IMR-90 (cell line): ENCODE measurements at regions not wholly inside any gene's neighbourhood (a gene's known extent, or its start where the extent isn't known, plus 50 kb on each side); places are given as distances from the start of the nearest gene placed in this dataset.

Source experiments
- ATAC-seq: fragments of 200-7000 bp; cut with Tn5 transposase; 2 replicates; pipeline ENCODE4 v1.9.1; 2020; ENCODE audit warnings: low read depth, mild to moderate bottlenecking, moderate library complexity
- BruUV-seq: library from RNA; stranded (reverse); fragments of 400-500 nt; replicated peaks from 2 replicates; lab custom pipeline; 2021; lab: Mats Ljungman, UMichigan
- CTCF ChIA-PET: fragments of 300-600 bp; formaldehyde crosslinking; extraction: SDS; loops from one replicate; lab custom pipeline; 2021; ENCODE audit warnings: antibody characterized with exemption; lab: Yijun Ruan, JAX
- POLR2A ChIA-PET: fragments of 300-600 bp; sonication (Branson Sonifier 250); formaldehyde crosslinking; loops from one replicate; lab custom pipeline; 2022; ENCODE audit warnings: antibody characterized with exemption; ENCODE audit not compliant: unreplicated experiment; lab: Charles Lee
- DNase-seq: peaks from one replicate; pipeline ENCODE4 v3.0.0; 2013
- H2AFZ ChIP-seq: replicated peaks from 2 replicates; pipeline ENCODE3; 2013; ENCODE audit warnings: low read length, mild to moderate bottlenecking; ENCODE audit not compliant: poor library complexity
- H2AK5ac ChIP-seq: 2 replicates; pipeline ENCODE4 v1.6.1; 2013; ENCODE audit warnings: low read depth, low read length, inconsistent platforms
- H2AK9ac ChIP-seq: replicated peaks from 2 replicates; pipeline ENCODE3; 2013; ENCODE audit warnings: mild to moderate bottlenecking, low read depth, low read length, moderate library complexity; ENCODE audit not compliant: poor library complexity
- H2BK120ac ChIP-seq: 2 replicates; pipeline ENCODE4 v1.6.1; 2013; ENCODE audit warnings: low read depth, low read length, inconsistent platforms
- H2BK15ac ChIP-seq: 3 replicates; pipeline ENCODE4 v1.6.1; 2013; ENCODE audit warnings: low read depth, low read length, inconsistent platforms
- H2BK20ac ChIP-seq: 2 replicates; pipeline ENCODE4 v1.6.1; 2013; ENCODE audit warnings: low read depth, mild to moderate bottlenecking, inconsistent platforms, low read length, moderate library complexity
- H2BK5ac ChIP-seq: 2 replicates; pipeline ENCODE4 v1.6.1; 2013; ENCODE audit warnings: mild to moderate bottlenecking, low read depth, low read length, inconsistent platforms; ENCODE audit not compliant: poor library complexity, severe bottlenecking
- H3K14ac ChIP-seq: replicated peaks from 2 replicates; pipeline ENCODE4 v1.6.1; 2013; ENCODE audit warnings: low read depth, low read length, inconsistent platforms
- H3K18ac ChIP-seq: 2 replicates; pipeline ENCODE4 v1.6.1; 2013; ENCODE audit warnings: low read depth, low read length, control low read depth
- H3K23ac ChIP-seq: 2 replicates; pipeline ENCODE4 v1.6.1; 2013; ENCODE audit warnings: low read depth, low read length, inconsistent platforms
- H3K27ac ChIP-seq: 2 replicates; pipeline ENCODE4 v1.5.1; 2013; ENCODE audit warnings: mild to moderate bottlenecking, control low read depth, low read length; ENCODE audit not compliant: insufficient read depth
- H3K27me3 ChIP-seq: 2 replicates; pipeline ENCODE4 v1.6.1; 2013; ENCODE audit warnings: low read length; ENCODE audit not compliant: control insufficient read depth, insufficient read depth
- H3K36me3 ChIP-seq: 2 replicates; pipeline ENCODE4 v1.6.1; 2013; ENCODE audit warnings: low read length, mixed read lengths; ENCODE audit not compliant: control insufficient read depth, insufficient read depth
- H3K4ac ChIP-seq: 2 replicates; pipeline ENCODE4 v1.6.1; 2013; ENCODE audit warnings: low read depth, low read length, inconsistent platforms
- H3K4me1 ChIP-seq: 2 replicates; pipeline ENCODE4 v1.6.1; 2013; ENCODE audit warnings: low read length, mixed read lengths; ENCODE audit not compliant: control insufficient read depth, insufficient read depth
- H3K4me2 ChIP-seq: 2 replicates; pipeline ENCODE4 v1.6.1; 2013; ENCODE audit warnings: low read depth, mild to moderate bottlenecking, control low read depth, low read length, moderate library complexity
- H3K4me3 ChIP-seq: 2 replicates; pipeline ENCODE4 v1.5.1; 2013; ENCODE audit warnings: low read depth, mild to moderate bottlenecking, control low read depth, low read length, moderate library complexity; ENCODE audit not compliant: insufficient read depth
- H3K56ac ChIP-seq: 2 replicates; pipeline ENCODE4 v1.6.1; 2013; ENCODE audit warnings: low read length, inconsistent platforms; ENCODE audit not compliant: insufficient read depth; ENCODE audit errors: extremely low read depth
- H3K79me1 ChIP-seq, 2 experiments: 2 replicates each; pipeline ENCODE4 v1.6.1; 2013; ENCODE audit warnings: low read length in 2 of 2, inconsistent platforms in 1 of 2, low read depth in 1 of 2
- H3K9ac ChIP-seq: 2 replicates; pipeline ENCODE4 v1.6.1; 2013; ENCODE audit warnings: low read depth, low read length, control low read depth
- H3K9me1 ChIP-seq: 2 replicates; pipeline ENCODE4 v1.6.1; 2013; ENCODE audit warnings: low read length, inconsistent platforms; ENCODE audit not compliant: insufficient read depth
- H3K9me3 ChIP-seq: 2 replicates; pipeline ENCODE4 v1.6.1; 2013; ENCODE audit warnings: low read length; ENCODE audit not compliant: control insufficient read depth, insufficient read depth
- H4K20me1 ChIP-seq: 2 replicates; pipeline ENCODE4 v1.6.1; 2013; ENCODE audit warnings: low read length, inconsistent platforms; ENCODE audit not compliant: insufficient read depth
- H4K5ac ChIP-seq: 2 replicates; pipeline ENCODE4 v1.6.1; 2013; ENCODE audit warnings: mild to moderate bottlenecking, low read depth, low read length, control low read depth
- H4K8ac ChIP-seq, 2 experiments: 2 replicates each; pipeline ENCODE4 v1.6.1; 2013; ENCODE audit warnings: low read depth in 2 of 2, low read length in 2 of 2, control low read depth in 1 of 2, inconsistent platforms in 1 of 2
- H4K91ac ChIP-seq: 2 replicates; pipeline ENCODE4 v1.6.1; 2013; ENCODE audit warnings: low read depth, low read length, inconsistent platforms; ENCODE audit not compliant: insufficient read depth
- BHLHE40 ChIP-seq: fragments of 150-350 bp; IDR thresholded peaks from 2 replicates; pipeline ENCODE4 v1.6.1; 2016; ENCODE audit warnings: mild to moderate bottlenecking, low read depth, low read length
- CEBPB ChIP-seq: IDR thresholded peaks from 2 replicates; pipeline ENCODE4 v1.6.1; 2012; ENCODE audit warnings: low read depth, low read length, improper control_type of control experiment
- CHD1 ChIP-seq: IDR thresholded peaks from 2 replicates; pipeline ENCODE4 v1.6.1; 2012; ENCODE audit warnings: low read depth, low read length, improper control_type of control experiment
- FOS ChIP-seq: fragments of 150-350 bp; IDR thresholded peaks from 2 replicates; pipeline ENCODE4 v1.6.1; 2016; ENCODE audit warnings: low read depth, low read length
- MAFK ChIP-seq: IDR thresholded peaks from 2 replicates; pipeline ENCODE4 v1.6.1; 2012; ENCODE audit warnings: low read depth, low read length, improper control_type of control experiment
- MAZ ChIP-seq: IDR thresholded peaks from 2 replicates; pipeline ENCODE4 v1.6.1; 2012; ENCODE audit warnings: low read depth, mild to moderate bottlenecking, low read length, improper control_type of control experiment, moderate library complexity, borderline replicate concordance
- MXI1 ChIP-seq: IDR thresholded peaks from 2 replicates; pipeline ENCODE4 v1.6.1; 2012; ENCODE audit warnings: low read depth, mild to moderate bottlenecking, low read length, moderate library complexity, borderline replicate concordance
- NFE2L2 ChIP-seq: fragments of 150-350 bp; IDR thresholded peaks from 2 replicates; pipeline ENCODE4 v1.6.1; 2016; ENCODE audit warnings: low read depth, mild to moderate bottlenecking, low read length
- POLR2A ChIP-seq: IDR thresholded peaks from 2 replicates; pipeline ENCODE4 v1.6.1; 2012; ENCODE audit warnings: mild to moderate bottlenecking, low read depth, low read length
- RAD21 ChIP-seq: IDR thresholded peaks from 2 replicates; pipeline ENCODE4 v1.6.1; 2012; ENCODE audit warnings: low read length, improper control_type of control experiment
- RCOR1 ChIP-seq: IDR thresholded peaks from 2 replicates; pipeline ENCODE4 v1.6.1; 2012; ENCODE audit warnings: mild to moderate bottlenecking, low read length, improper control_type of control experiment; ENCODE audit not compliant: insufficient replicate concordance
- RFX5 ChIP-seq: IDR thresholded peaks from 2 replicates; pipeline ENCODE4 v1.8.0; 2012; ENCODE audit warnings: low read depth, mild to moderate bottlenecking, low read length, moderate library complexity
- SMC3 ChIP-seq: fragments of 150-350 bp; IDR thresholded peaks from 2 replicates; pipeline ENCODE4 v1.6.1; 2016; ENCODE audit warnings: low read depth, mild to moderate bottlenecking, antibody characterized with exemption, low read length, moderate library complexity
- WGBS, 2 experiments: methylation state at CpG; one replicate each; pipeline versions ENCODE4 v1.1.5 to v1.1.7; 2013; ENCODE audit warnings: missing lambda C conversion rate in 2 of 2; ENCODE audit not compliant: insufficient read length in 1 of 2; ENCODE audit errors: extremely low coverage in 2 of 2; 5-methylcytosine and 5-hydroxymethylcytosine counted together
- dilution Hi-C: fragments of 300-500 bp; cut with HindIII; formaldehyde crosslinking; loops from one replicate; pipeline ENCODE4 v1.14.3; 2018; ENCODE audit warnings: low sequenced_read_pairs; ENCODE audit not compliant: unreplicated experiment
- in situ Hi-C: fragments of 300-500 bp; cut with MboI; formaldehyde crosslinking; loops from 3 replicates; pipeline ENCODE4 v1.14.3; 2019; ENCODE audit warnings: low sequenced_read_pairs, inconsistent platforms, mixed read lengths
- intact Hi-C: fragments of 100-400 bp; cut with micrococcal nuclease; formaldehyde crosslinking; loops from 2 replicates; pipeline ENCODE4 v1.10.0; 2022
- TF ChIP-seq, protein P1 (sequence below): fragments of 150-350 bp; IDR thresholded peaks from 2 replicates; pipeline ENCODE4 v1.6.1; 2017; ENCODE audit warnings: mild to moderate bottlenecking, antibody characterized with exemption, low read length, low read depth
- TF ChIP-seq, protein P2 (sequence below): conservative IDR thresholded peaks from 2 replicates; pipeline ENCODE4 v1.5.1; 2012; ENCODE audit warnings: mild to moderate bottlenecking, low read depth, low read length, improper control_type of control experiment
- TF ChIP-seq, protein P3 (sequence below): fragments of 150-350 bp; IDR thresholded peaks from 2 replicates; pipeline ENCODE4 v1.6.1; 2016; ENCODE audit warnings: low read depth, mild to moderate bottlenecking, low read length, moderate library complexity, borderline replicate concordance

DNA sequence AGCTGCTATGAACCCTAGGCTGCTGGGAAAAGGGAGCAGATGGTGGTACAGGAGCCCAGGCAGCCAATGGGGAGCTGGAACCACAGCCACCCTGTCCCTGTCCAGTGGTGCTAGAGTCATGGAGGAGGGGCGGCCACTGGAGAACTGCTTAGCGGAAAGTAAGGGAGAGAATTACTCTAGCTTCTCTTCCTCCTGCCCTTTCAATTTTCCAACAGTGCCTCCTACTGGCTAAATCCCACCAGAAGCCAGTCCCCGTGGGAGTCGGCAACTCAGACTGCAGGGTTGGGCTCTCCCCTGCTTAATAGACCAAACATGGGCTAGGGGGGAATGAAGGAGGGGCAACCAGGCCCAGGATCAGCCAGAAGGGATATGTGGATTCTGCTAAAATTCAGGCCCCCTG lies 154.5 kb downstream of the ACTL8 start:
- Histone ChIP-seq H3K9ac (no peak overlapping the region), H3K18ac (no peak overlapping the region), H4K91ac (no peak overlapping the region), H2AFZ (no peak overlapping the region), H2BK15ac (no peak overlapping the region), H3K4me1 (no peaks in the 10 kb centered on the region), H2BK120ac (no peak overlapping the region), H3K4me3 (no peak overlapping the region), H4K20me1 (no peaks in the 10 kb centered on the region), H3K9me3 (peaks cover 2% of the 10 kb centered on the region; the same call in 1 of the 2 replicates), H4K5ac (no peak overlapping the region), H3K4ac (no peak overlapping the region), H3K14ac (no peak overlapping the region), H3K27me3 (peaks cover 19% of the 10 kb centered on the region), H2BK5ac (no peak overlapping the region), H2AK9ac (no peak overlapping the region), H3K56ac (no peak overlapping the region), H3K23ac (no peak overlapping the region), H3K9me1 (no peaks in the 10 kb centered on the region), H3K79me1 (no peaks in the 10 kb centered on the region), H2BK20ac (no peak overlapping the region), H3K27ac (no peak overlapping the region), H3K4me2 (no peak overlapping the region), H2AK5ac (no peak overlapping the region), H3K36me3 (no peaks in the 10 kb centered on the region), H4K8ac (no peak overlapping the region)
- in situ Hi-C loops, result no loop called here
- TF ChIP-seq MXI1, result no peak
- TF ChIP-seq RFX5, result no peak
- no peak for TF ChIP-seq POLR2A
- no peak for TF ChIP-seq FOS
- TF ChIP-seq, protein P1, sequence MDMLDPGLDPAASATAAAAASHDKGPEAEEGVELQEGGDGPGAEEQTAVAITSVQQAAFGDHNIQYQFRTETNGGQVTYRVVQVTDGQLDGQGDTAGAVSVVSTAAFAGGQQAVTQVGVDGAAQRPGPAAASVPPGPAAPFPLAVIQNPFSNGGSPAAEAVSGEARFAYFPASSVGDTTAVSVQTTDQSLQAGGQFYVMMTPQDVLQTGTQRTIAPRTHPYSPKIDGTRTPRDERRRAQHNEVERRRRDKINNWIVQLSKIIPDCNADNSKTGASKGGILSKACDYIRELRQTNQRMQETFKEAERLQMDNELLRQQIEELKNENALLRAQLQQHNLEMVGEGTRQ, result no peak
- TF ChIP-seq, protein P2, sequence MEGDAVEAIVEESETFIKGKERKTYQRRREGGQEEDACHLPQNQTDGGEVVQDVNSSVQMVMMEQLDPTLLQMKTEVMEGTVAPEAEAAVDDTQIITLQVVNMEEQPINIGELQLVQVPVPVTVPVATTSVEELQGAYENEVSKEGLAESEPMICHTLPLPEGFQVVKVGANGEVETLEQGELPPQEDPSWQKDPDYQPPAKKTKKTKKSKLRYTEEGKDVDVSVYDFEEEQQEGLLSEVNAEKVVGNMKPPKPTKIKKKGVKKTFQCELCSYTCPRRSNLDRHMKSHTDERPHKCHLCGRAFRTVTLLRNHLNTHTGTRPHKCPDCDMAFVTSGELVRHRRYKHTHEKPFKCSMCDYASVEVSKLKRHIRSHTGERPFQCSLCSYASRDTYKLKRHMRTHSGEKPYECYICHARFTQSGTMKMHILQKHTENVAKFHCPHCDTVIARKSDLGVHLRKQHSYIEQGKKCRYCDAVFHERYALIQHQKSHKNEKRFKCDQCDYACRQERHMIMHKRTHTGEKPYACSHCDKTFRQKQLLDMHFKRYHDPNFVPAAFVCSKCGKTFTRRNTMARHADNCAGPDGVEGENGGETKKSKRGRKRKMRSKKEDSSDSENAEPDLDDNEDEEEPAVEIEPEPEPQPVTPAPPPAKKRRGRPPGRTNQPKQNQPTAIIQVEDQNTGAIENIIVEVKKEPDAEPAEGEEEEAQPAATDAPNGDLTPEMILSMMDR, result peak; percentile 57
- no peak for TF ChIP-seq CEBPB
- TF ChIP-seq MAFK, result no peak
- no peak for TF ChIP-seq CHD1
- TF ChIP-seq SMC3, result peak; percentile 45
- TF ChIP-seq NFE2L2, result no peak
- no peak for TF ChIP-seq BHLHE40
- no peak for TF ChIP-seq MAZ
- peak; percentile 63 for TF ChIP-seq RAD21
- TF ChIP-seq, protein P3, sequence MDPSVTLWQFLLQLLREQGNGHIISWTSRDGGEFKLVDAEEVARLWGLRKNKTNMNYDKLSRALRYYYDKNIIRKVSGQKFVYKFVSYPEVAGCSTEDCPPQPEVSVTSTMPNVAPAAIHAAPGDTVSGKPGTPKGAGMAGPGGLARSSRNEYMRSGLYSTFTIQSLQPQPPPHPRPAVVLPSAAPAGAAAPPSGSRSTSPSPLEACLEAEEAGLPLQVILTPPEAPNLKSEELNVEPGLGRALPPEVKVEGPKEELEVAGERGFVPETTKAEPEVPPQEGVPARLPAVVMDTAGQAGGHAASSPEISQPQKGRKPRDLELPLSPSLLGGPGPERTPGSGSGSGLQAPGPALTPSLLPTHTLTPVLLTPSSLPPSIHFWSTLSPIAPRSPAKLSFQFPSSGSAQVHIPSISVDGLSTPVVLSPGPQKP, result no peak
- TF ChIP-seq RCOR1, result no peak
- BruUV-seq, result no TSS peak
- ChIA-PET POLR2A (no interaction called here), CTCF (interaction anchor here (0.8 to 2.1 kb wide), 4 partner anchors 9 to 248 kb away, joined by 4 to 6 read pairs (median 4); no protein-coding TSS in a partner anchor)
- DNase-seq (peak; percentile 24), ATAC-seq (peak; percentile 81)
- intact Hi-C loops, result loop anchor here (1.0 kb wide), 1 partner anchor 60 kb away; no protein-coding TSS in a partner anchor
- WGBS, 2 experiments, result no CpG with 5 or more reads among the region's 4 CpGs
- dilution Hi-C loops, result no loop called here
